OCI-M2 (cell line): ENCODE measurements at regions not wholly inside any gene's neighbourhood (a gene's known extent, or its start where the extent isn't known, plus 50 kb on each side); places are given as distances from the start of the nearest gene placed in this dataset.
"Not testable (repeated sequence)": the region's sequence is repeated elsewhere in the genome, so short reads cannot be mapped to it uniquely, and the experiment has no call there.

Experiments
- DNase-seq: peaks from one replicate; lab custom pipeline; 2025; ENCODE audit not compliant: unreplicated experiment; lab: John Stamatoyannopoulos, UW

- no peak for DNase-seq
Observed at GRCh38 chr21:14058566-14058965, 152.2 kb downstream of the LIPI start.

DNA sequence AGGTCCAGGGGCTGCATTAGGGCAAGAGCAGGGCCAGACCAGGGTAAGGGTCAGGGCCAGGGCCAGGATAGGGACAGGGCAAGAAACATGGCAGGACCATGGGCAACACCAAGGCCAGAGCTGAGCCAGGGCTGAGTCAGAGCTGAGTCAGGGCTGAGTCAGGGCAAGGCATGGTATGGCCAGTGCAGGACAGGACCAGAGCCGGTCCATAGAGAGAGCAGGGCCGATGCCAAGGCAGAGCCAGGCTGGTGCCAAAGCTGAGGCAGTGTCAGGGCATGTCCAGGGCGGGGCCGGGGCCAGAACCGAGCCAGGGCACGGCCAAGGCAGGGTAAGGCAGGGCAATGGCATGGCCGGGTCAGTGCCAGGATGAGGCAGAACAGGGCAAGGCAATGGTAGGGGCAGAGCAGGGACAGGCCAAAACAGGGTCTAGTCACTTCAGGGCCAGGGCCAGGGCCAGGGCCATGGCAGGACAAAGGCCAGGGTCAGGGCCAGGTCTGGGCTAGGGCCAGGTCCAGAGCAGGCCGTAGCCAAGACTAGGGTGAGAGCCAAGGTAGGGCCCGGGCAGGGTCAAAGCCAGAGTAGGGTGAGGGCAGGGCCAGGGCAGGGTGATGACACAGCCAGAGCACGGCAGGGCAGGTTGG, 152.8 kb downstream of the LIPI start:
- not testable (repeated sequence) for DNase-seq

DNA sequence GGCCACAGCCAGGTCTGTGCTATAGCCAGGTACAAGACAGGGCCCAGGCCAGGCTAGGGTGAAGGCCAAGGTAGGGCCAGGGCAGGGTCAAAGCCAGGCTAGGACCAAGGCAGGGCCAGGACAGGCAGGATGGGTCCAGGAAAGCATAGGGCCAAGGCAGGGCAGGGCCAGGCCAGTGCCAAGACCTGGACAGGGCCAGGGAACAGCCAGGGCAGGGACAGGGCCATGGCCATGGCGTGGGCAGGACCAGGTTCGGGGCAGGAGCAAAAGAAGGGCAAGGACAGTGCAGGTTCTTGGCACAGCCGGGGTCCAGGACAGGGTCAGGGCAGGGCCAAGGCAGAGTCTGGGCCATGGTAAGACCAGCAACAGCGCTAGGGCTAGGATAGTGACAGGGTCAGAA, 153.4 kb downstream of the LIPI start:
- DNase-seq: no peak

- DNase-seq: no peak
Observed at GRCh38 chr21:14056771-14057191, 154.0 kb downstream of the LIPI start.

- DNase-seq: not testable (repeated sequence)
Observed at GRCh38 chr21:14055746-14056515, 154.8 kb downstream of the LIPI start.

DNA sequence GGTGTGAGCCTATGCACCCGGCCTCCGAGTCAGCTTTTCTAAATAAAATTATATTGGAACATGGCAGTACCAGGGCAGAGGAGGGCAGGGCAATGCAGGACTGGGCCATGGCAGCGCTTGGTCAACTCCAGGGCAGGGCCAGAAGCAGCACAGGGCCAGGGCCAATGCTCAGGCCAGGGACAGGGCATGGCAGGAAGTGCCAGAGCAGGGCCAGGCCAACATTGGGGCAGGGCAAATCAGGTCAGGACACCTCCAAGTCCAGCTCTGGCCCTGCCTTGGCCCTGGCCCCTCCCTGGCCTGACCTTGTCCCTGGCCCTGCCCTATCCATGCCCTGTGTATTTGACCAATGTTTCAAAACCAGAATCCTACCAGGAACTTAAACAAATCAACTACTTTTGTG, 156.1 kb downstream of the LIPI start:
- no peak for DNase-seq

GRCh38 chr21:14050121-14050520, 160.6 kb downstream of the LIPI start:
- no peak for DNase-seq

GRCh38 chr21:14046401-14046800, 164.4 kb downstream of the LIPI start:
- no peak for DNase-seq

DNA sequence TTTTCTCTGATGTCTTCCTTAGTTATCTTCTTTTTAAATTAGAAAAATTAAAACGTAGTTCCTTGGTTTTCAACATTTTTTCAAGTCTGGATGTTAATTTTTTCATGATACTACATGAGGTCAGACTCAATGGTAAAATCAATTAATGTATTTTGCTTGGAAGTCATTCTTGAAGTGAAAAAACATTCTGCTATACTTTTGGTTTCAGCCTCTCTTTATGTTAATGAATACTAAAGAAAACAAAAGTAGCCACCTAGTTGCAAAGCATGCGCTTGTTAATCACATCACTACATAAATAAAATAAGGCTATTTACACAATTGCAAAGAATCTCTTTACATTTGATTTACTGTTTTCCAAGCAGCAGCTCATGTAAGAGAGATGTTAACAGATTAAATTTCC, 170.4 kb downstream of the LIPI start:
- no peak for DNase-seq

- not testable (repeated sequence) for DNase-seq
Observed at GRCh38 chr21:14028619-14029018, 182.1 kb downstream of the LIPI start.

DNA sequence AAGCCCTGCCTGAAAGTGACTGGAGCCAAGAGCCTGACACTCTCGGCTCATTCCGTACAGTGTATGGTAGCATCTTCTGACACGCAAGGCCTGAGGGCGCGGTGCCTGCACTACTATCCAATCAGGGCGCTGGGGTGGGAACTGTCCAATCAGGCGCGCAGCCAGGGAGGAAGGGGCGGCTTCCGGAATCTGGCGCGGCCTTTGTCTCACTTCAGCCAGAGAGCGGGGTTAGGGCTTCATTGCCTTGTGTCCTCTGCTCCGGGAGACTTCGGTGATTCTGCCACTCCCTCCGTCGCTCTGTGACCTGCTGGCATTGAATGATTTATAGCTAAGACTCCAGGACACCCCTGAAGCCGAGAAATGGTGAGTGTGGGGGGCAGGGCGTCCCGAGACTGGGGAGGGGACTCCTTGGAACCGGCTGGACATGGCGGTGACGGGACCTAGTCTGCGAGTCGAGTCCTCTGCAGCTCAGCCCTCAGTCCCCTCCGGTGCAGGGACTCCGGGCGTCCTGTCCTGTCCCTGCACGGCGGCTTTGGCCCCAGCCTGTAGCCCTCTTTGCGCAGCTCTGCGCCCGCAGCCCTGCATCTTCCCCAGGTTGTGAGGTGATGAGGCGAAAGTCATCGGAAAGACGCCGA, 183.4 kb downstream of the LIPI start:
- peak; percentile 37 for DNase-seq

DNA sequence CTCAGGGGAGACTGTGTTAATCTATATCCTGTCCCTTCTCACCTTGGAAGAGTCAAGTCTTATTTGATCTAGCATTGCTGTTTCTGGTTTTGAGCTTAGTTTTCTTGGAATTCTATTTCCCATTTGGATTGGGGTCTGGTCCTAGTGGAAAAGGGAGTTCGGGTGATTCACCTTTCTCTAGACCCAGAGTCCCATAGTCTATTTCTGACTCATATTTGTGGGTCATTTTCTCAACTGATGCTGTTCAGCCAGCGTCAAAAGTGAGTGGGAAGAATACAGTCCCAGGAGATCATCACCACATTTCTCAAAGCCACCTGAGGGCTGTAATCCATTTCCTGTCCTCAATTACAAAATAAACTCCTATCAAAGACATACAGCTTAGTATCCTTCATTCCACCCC, 190.6 kb downstream of the LIPI start:
- DNase-seq: not testable (repeated sequence)

DNA sequence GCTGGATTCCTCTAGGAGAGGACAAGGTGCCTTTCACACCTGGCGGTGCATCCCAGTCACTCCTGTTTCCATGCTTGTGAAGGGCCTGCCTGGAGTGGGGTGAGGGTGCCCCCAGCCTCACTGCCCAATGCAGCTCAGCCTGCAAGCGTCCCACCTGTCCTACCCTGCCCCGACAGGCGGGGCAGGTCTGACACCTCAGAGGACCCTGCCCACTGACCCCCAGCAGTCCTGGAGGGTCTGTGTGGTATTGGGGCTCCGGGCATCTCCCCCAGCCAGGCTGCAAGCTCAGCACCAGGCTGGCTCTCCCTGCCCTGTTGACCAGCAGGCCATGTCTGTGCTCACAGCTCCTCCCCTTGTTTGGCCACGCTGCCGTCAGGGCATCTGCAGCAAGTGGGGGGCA, 194.9 kb downstream of the LIPI start:
- DNase-seq: not testable (repeated sequence)

DNA sequence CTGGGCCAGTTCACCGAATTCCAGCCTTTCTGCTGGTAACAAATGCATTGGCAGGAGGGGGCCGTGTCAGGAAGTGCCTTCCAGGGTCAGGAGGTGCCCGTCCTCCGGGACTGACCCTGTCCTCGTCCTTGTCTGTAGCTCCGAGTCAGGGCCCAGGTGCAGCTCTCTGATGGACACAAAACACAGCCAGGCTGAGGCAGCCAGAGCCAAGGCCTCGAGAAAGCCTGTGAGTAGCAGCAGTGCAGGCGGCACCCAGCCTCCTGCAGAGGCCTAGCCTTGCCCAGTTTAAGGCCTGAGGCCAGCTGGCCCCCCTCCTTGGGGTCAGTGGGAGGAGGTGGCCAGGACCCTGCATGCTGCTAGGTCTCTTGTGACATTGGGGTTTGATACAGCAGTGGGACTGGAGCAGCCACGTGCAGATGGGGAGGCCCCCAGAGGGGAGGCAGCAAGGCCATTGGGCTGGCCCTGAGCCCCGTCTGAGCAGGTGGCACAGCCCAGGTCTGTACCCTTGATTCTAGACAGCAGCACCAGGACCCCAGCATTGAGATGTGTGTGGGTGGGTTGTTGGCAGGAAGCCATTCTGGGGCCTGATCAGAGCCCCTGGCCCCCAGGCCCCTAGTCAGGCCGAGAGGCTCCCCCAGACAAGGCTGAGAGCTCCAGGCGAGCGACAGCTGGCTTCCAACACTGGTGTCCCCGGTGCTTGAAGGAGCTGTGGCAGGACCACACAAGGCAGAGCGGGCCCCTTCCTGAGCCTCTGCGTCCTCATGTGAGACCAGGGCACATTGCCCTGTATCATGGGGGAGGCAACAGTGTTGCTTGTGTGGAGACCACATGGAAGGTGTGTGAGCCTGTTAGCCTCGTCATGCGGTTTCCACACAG, 196.9 kb downstream of the LIPI start:
- DNase-seq: not testable (repeated sequence)

- DNase-seq: no peak
Observed at GRCh38 chr21:14013056-14013603, 197.6 kb downstream of the LIPI start.

DNA sequence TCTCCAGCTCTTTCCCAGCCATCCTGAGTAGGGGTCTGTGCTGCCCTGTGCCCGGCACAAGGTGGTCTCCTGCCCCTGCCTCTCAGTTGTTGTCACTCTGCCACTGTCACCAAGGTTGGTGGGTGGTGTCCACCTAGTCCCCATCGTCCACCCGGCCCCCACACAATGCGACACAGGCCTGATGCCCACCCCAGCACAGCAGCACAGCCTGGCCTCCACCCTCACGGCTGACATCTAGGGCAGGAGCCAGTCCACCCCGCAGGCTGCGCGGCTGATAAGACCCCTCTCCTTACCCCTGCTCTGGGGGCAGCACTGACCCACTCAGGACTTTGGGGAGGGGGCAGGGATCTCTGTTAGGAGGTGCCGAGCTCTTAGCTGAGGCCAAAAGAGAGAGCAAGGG, 198.3 kb downstream of the LIPI start:
- DNase-seq: no peak

- not testable (repeated sequence) for DNase-seq
Observed at GRCh38 chr21:14011751-14012150, 199.0 kb downstream of the LIPI start.

DNA sequence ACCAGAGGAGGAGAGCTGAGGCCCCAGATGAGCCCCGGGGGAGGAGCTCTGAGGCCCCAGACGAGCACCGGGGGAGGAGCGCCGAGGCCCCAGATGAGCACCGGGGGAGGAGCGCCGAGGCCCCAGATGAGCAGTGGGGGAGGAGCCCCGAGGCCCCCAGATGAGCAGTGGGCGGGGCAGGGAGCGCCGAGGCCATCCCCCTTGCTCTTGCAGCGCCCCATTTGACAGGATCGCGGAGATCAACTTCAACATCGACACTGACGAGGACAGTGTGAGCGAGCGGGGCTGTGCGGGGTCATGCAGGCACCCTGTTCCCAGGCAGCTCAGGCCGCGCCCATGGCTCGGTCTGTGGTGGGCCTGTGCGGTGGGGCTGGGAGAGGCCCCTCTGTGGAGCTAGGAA, 199.6 kb downstream of the LIPI start:
- DNase-seq: not testable (repeated sequence)

DNA sequence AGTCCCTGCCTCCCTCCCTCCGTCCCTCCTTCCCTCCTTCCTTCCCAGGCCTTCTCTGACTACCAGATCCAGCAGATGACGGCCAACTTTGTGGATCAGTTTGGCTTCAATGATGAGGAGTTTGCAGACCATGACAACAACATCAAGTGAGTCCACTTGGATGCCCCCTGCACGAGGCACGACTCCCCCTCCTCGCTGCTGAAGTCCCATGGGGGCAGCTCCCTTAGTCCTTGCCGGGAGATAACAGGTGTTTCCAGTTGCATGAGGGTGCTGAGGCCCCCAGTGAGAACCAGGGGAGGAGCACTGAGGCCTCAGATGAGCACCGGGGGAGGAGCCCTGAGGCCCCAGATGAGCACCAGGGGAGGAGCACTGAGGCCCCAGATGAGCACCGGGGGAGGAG, 200.0 kb downstream of the LIPI start:
- DNase-seq: no peak

- DNase-seq: not testable (repeated sequence)
Observed at GRCh38 chr21:14009990-14010389, 200.8 kb downstream of the LIPI start.
